ENCODE measurements at regions not wholly inside any gene's neighbourhood (a gene's known extent, or its start where the extent isn't known, plus 50 kb on each side); places are given as distances from the start of the nearest gene placed in this dataset.

- POLR2A ChIA-PET = interaction anchor here (0.8 to 1.1 kb wide), 2 partner anchors 14 to 22 kb away, joined by 3 read pairs; no protein-coding TSS in a partner anchor
- intact Hi-C loops (cut with micrococcal nuclease; ENCODE audit: unreplicated experiment) (no loop called here), in situ Hi-C loops (cut with MboI) (no loop called here)
- RAD21 ChIA-PET (ENCODE audit: unreplicated experiment) = interaction anchor here (0.6 to 2.5 kb wide), 8 partner anchors 13 to 111 kb away, joined by 3 to 14 read pairs (median 4); no protein-coding TSS in a partner anchor
- Histone ChIP-seq H3K9ac (ENCODE audit: control insufficient read depth, insufficient read depth, low read length) (no peak overlapping the region), H3K79me2 (ENCODE audit: control insufficient read depth, insufficient read depth, low read length) (no peaks in the 10 kb centered on the region), H3K9me3 (replicated peaks; ENCODE audit: control insufficient read depth, insufficient read depth, low read length) (no peaks in the 10 kb centered on the region; the same call in 2 of the 3 replicates), H3K4me3 (no peak overlapping the region), H3K27ac (ENCODE audit: control insufficient read depth, insufficient read depth) (no peak overlapping the region), H3K4me2 (ENCODE audit: control insufficient read depth, insufficient read depth) (no peak overlapping the region), H4K20me1 (ENCODE audit: control insufficient read depth, insufficient read depth) (no peaks in the 10 kb centered on the region), H3K4me1 (ENCODE audit: control insufficient read depth, insufficient read depth, low read length) (no peaks in the 10 kb centered on the region), H2AFZ (ENCODE audit: control insufficient read depth, low read depth, low read length) (no peak overlapping the region), H3K27me3 (replicated peaks in 1 of 2; ENCODE audit: control insufficient read depth in 2 of 2, insufficient read depth in 2 of 2, low read length in 1 of 2) (no peaks in the 10 kb centered on the region), H3K36me3 (ENCODE audit: control insufficient read depth in 2 of 2, insufficient read depth in 2 of 2, low read length in 1 of 2) (no peaks in the 10 kb centered on the region)
- FAIRE-seq = no peak
- CTCF ChIA-PET = interaction anchor here (0.6 to 0.8 kb wide), 2 partner anchors 42 to 118 kb away, joined by 3 read pairs; no protein-coding TSS in a partner anchor
- ATAC-seq = no peak
- SMC1A ChIA-PET (ENCODE audit: uncharacterized antibody, unreplicated experiment) = interaction anchor here (0.9 to 1.6 kb wide), 8 partner anchors 9 to 105 kb away, joined by 3 to 8 read pairs (median 4); no protein-coding TSS in a partner anchor
- TF ChIP-seq RUNX3 (IDR thresholded peaks at IDR 0.05; ENCODE audit: low read length) (no peak), PML (IDR thresholded peaks at IDR 0.05; ENCODE audit: low read length) (no peak), ESRRA (IDR thresholded peaks at IDR 0.05; ENCODE audit: low read length) (no peak), TCF3 (IDR thresholded peaks at IDR 0.05; ENCODE audit: borderline replicate concordance, insufficient read depth, low read depth, low read length) (no peak), ATF2 (IDR thresholded peaks at IDR 0.05; ENCODE audit: low read length) (no peak), HDAC6 (IDR thresholded peaks at IDR 0.05; ENCODE audit: unreplicated experiment) (no peak), ATF3 (IDR thresholded peaks at IDR 0.05; ENCODE audit: borderline replicate concordance, extremely low read depth, low read depth, low read length) (no peak), ZNF384 (IDR thresholded peaks at IDR 0.05; ENCODE audit: borderline replicate concordance, low read depth, low read length) (no peak), IRF3 (IDR thresholded peaks at IDR 0.05) (no peak), RFX5 (IDR thresholded peaks at IDR 0.05; ENCODE audit: low read depth, low read length) (no peak), CREM (IDR thresholded peaks at IDR 0.05; ENCODE audit: low read depth) (no peak), LARP7 (IDR thresholded peaks at IDR 0.05) (no peak), ZNF622 (IDR thresholded peaks at IDR 0.05) (no peak), BRCA1 (IDR thresholded peaks at IDR 0.05; ENCODE audit: low read depth, low read length) (no peak), SRF (IDR thresholded peaks at IDR 0.05; ENCODE audit: low read depth in 2 of 2, low read length in 2 of 2) (no peak), SIN3A (IDR thresholded peaks at IDR 0.05; ENCODE audit: low read depth, low read length) (no peak)
- BruUV-seq (replicated peaks) = no TSS peak
- DNase-seq (ENCODE audit: low read depth, low spot score) = no peak
- WGBS (ENCODE audit: insufficient coverage, insufficient replicate concordance, low lambda C conversion rate, missing lambda C conversion rate) = 31% methylated on average over 5 of the region's 5 CpGs
These were observed 1090.2 kb downstream of the UQCRFS1 start for GRCh38 chr19:28122734-28123133.
